ENCODE measurements at regions not wholly inside any gene's neighbourhood (a gene's known extent, or its start where the extent isn't known, plus 50 kb on each side); places are given as distances from the start of the nearest gene placed in this dataset.

- Histone ChIP-seq H3K4me3 (ENCODE audit: insufficient read depth in 1 of 2, low read depth in 1 of 2, low read length in 2 of 2) (no peak overlapping the region), H2BK15ac (ENCODE audit: low read depth, poor library complexity, severe bottlenecking) (no peak overlapping the region), H2AK5ac (ENCODE audit: low read length, severe bottlenecking) (no peak overlapping the region), H3K14ac (ENCODE audit: low read length in 2 of 2) (no peak overlapping the region), H3K4me1 (ENCODE audit: control insufficient read depth, insufficient read depth, low read depth, low read length) (no peaks in the 10 kb centered on the region), H3K36me3 (ENCODE audit: control insufficient read depth in 1 of 2, insufficient read depth in 2 of 2, low read depth in 1 of 2, low read length in 2 of 2) (peaks cover 0 to 6% of the 10 kb centered on the region in 2 experiments), H2BK120ac (ENCODE audit: low read depth, low read length) (no peak overlapping the region), H4K8ac (ENCODE audit: low read length) (no peak overlapping the region), H4K91ac (ENCODE audit: low read length) (no peak overlapping the region), H3K18ac (ENCODE audit: low read depth in 1 of 2, low read length in 2 of 2) (no peak overlapping the region), H3K9me3 (ENCODE audit: control insufficient read depth, low read length) (peaks cover 6% of the 10 kb centered on the region), H3K79me1 (replicated peaks; ENCODE audit: low read length, poor library complexity, severe bottlenecking) (no peaks in the 10 kb centered on the region), H3K4ac (ENCODE audit: low read depth in 1 of 2, low read length in 2 of 2) (no peak overlapping the region), H3K4me2 (ENCODE audit: low read length, poor library complexity, severe bottlenecking) (no peak overlapping the region), H2AFZ (ENCODE audit: low read depth, low read length) (no peak overlapping the region), H3K9ac (ENCODE audit: low read length) (no peak overlapping the region), H2BK5ac (ENCODE audit: low read depth, low read length, poor library complexity, severe bottlenecking) (no peak overlapping the region), H2BK12ac (ENCODE audit: low read length in 2 of 2) (no peak overlapping the region), H3K23ac (ENCODE audit: low read length in 2 of 2) (no peak overlapping the region), H3K27me3 (ENCODE audit: control insufficient read depth in 1 of 2, insufficient read depth in 1 of 2, low read length in 2 of 2) (no peaks in the 10 kb centered on the region), H3K27ac (ENCODE audit: low read length, poor library complexity, severe bottlenecking) (no peak overlapping the region)
- WGBS = no CpG with 5 or more reads among the region's 2 CpGs
- no peak for DNase-seq
Measured at GRCh38 chr1:79877086-79877485, 870.6 kb upstream of the ADGRL4 start.

- Histone ChIP-seq H3K14ac (ENCODE audit: low read length in 2 of 2) (peak overlapping the region in 1 of 2 experiments; percentile 62), H2BK15ac (ENCODE audit: low read depth, poor library complexity, severe bottlenecking) (no peak overlapping the region), H2BK5ac (ENCODE audit: low read depth, low read length, poor library complexity, severe bottlenecking) (no peak overlapping the region), H4K8ac (ENCODE audit: low read length) (no peak overlapping the region), H3K27ac (ENCODE audit: low read length, poor library complexity, severe bottlenecking) (no peak overlapping the region), H2BK120ac (ENCODE audit: low read depth, low read length) (no peak overlapping the region), H3K4me2 (ENCODE audit: low read length, poor library complexity, severe bottlenecking) (no peak overlapping the region), H3K79me1 (replicated peaks; ENCODE audit: low read length, poor library complexity, severe bottlenecking) (no peaks in the 10 kb centered on the region), H3K27me3 (ENCODE audit: control insufficient read depth in 1 of 2, insufficient read depth in 1 of 2, low read length in 2 of 2) (no peaks in the 10 kb centered on the region), H2AFZ (ENCODE audit: low read depth, low read length) (no peak overlapping the region), H2AK5ac (ENCODE audit: low read length, severe bottlenecking) (no peak overlapping the region), H3K18ac (ENCODE audit: low read depth in 1 of 2, low read length in 2 of 2) (no peak overlapping the region), H4K91ac (ENCODE audit: low read length) (no peak overlapping the region), H3K36me3 (ENCODE audit: control insufficient read depth in 1 of 2, insufficient read depth in 2 of 2, low read depth in 1 of 2, low read length in 2 of 2) (peaks cover 0 to 6% of the 10 kb centered on the region in 2 experiments), H3K9me3 (ENCODE audit: control insufficient read depth, low read length) (peaks cover 6% of the 10 kb centered on the region), H3K9ac (ENCODE audit: low read length) (no peak overlapping the region), H3K4ac (ENCODE audit: low read depth in 1 of 2, low read length in 2 of 2) (no peak overlapping the region), H2BK12ac (ENCODE audit: low read length in 2 of 2) (no peak overlapping the region), H3K23ac (ENCODE audit: low read length in 2 of 2) (no peak overlapping the region), H3K4me1 (ENCODE audit: control insufficient read depth, insufficient read depth, low read depth, low read length) (no peaks in the 10 kb centered on the region), H3K4me3 (ENCODE audit: insufficient read depth in 1 of 2, low read depth in 1 of 2, low read length in 2 of 2) (no peak overlapping the region)
- 94% methylated on average over 5 of the region's 5 CpGs for WGBS
- DNase-seq = no peak
Measured at GRCh38 chr1:79875187-79875586, 868.7 kb upstream of the ADGRL4 start.

GRCh38 chr1:79874289-79874688, 867.8 kb upstream of the ADGRL4 start:
- H2AFZ ChIP-seq (ENCODE audit: low read depth, low read length) = no peak overlapping the region
- no peak overlapping the region for H3K18ac ChIP-seq (ENCODE audit: low read depth in 1 of 2, low read length in 2 of 2)
- no peak overlapping the region for H2BK12ac ChIP-seq (ENCODE audit: low read length in 2 of 2)
- H3K9me3 ChIP-seq (ENCODE audit: control insufficient read depth, low read length) = peaks cover 6% of the 10 kb centered on the region
- H4K8ac ChIP-seq (ENCODE audit: low read length) = no peak overlapping the region
- WGBS = 90% methylated on average over 2 of the region's 3 CpGs
- no peaks in the 10 kb centered on the region for H3K4me1 ChIP-seq (ENCODE audit: control insufficient read depth, insufficient read depth, low read depth, low read length)
- no peak overlapping the region for H3K4ac ChIP-seq (ENCODE audit: low read depth in 1 of 2, low read length in 2 of 2)
- H3K36me3 ChIP-seq (ENCODE audit: control insufficient read depth in 1 of 2, insufficient read depth in 2 of 2, low read depth in 1 of 2, low read length in 2 of 2) = peaks cover 0 to 6% of the 10 kb centered on the region in 2 experiments
- H3K79me1 ChIP-seq (replicated peaks; ENCODE audit: low read length, poor library complexity, severe bottlenecking) = no peaks in the 10 kb centered on the region
- H2AK5ac ChIP-seq (ENCODE audit: low read length, severe bottlenecking) = no peak overlapping the region
- no peak overlapping the region for H3K23ac ChIP-seq (ENCODE audit: low read length in 2 of 2)
- H2BK5ac ChIP-seq (ENCODE audit: low read depth, low read length, poor library complexity, severe bottlenecking) = no peak overlapping the region
- H3K27me3 ChIP-seq (ENCODE audit: control insufficient read depth in 1 of 2, insufficient read depth in 1 of 2, low read length in 2 of 2) = no peaks in the 10 kb centered on the region
- H3K9ac ChIP-seq (ENCODE audit: low read length) = no peak overlapping the region
- H3K4me3 ChIP-seq (ENCODE audit: insufficient read depth in 1 of 2, low read depth in 1 of 2, low read length in 2 of 2) = no peak overlapping the region
- H4K91ac ChIP-seq (ENCODE audit: low read length) = no peak overlapping the region
- H3K27ac ChIP-seq (ENCODE audit: low read length, poor library complexity, severe bottlenecking) = no peak overlapping the region
- no peak overlapping the region for H3K14ac ChIP-seq (ENCODE audit: low read length in 2 of 2)
- DNase-seq = no peak
- H3K4me2 ChIP-seq (ENCODE audit: low read length, poor library complexity, severe bottlenecking) = no peak overlapping the region
- no peak overlapping the region for H2BK15ac ChIP-seq (ENCODE audit: low read depth, poor library complexity, severe bottlenecking)
- H2BK120ac ChIP-seq (ENCODE audit: low read depth, low read length) = no peak overlapping the region

- peak overlapping the region in 1 of 2 experiments; percentile 15 for H2BK12ac ChIP-seq (ENCODE audit: low read length in 2 of 2)
- H4K8ac ChIP-seq (ENCODE audit: low read length) = no peak overlapping the region
- no peak overlapping the region for H2BK120ac ChIP-seq (ENCODE audit: low read depth, low read length)
- peak overlapping the region in 1 of 2 experiments; percentile 14 for H3K18ac ChIP-seq (ENCODE audit: low read depth in 1 of 2, low read length in 2 of 2)
- no peak overlapping the region for H3K4ac ChIP-seq (ENCODE audit: low read depth in 1 of 2, low read length in 2 of 2)
- no peaks in the 10 kb centered on the region for H3K79me1 ChIP-seq (replicated peaks; ENCODE audit: low read length, poor library complexity, severe bottlenecking)
- H3K4me1 ChIP-seq (ENCODE audit: control insufficient read depth, insufficient read depth, low read depth, low read length) = peaks cover 2% of the 10 kb centered on the region
- no peak overlapping the region for H4K91ac ChIP-seq (ENCODE audit: low read length)
- H3K23ac ChIP-seq (ENCODE audit: low read length in 2 of 2) = no peak overlapping the region
- peak; percentile 54 for DNase-seq
- H2AFZ ChIP-seq (ENCODE audit: low read depth, low read length) = no peak overlapping the region
- no peak overlapping the region for H2BK15ac ChIP-seq (ENCODE audit: low read depth, poor library complexity, severe bottlenecking)
- H2BK5ac ChIP-seq (ENCODE audit: low read depth, low read length, poor library complexity, severe bottlenecking) = no peak overlapping the region
- no peak overlapping the region for H3K9ac ChIP-seq (ENCODE audit: low read length)
- H2AK5ac ChIP-seq (ENCODE audit: low read length, severe bottlenecking) = no peak overlapping the region
- H3K36me3 ChIP-seq (ENCODE audit: control insufficient read depth in 1 of 2, insufficient read depth in 2 of 2, low read depth in 1 of 2, low read length in 2 of 2) = no peaks in the 10 kb centered on the region
- no peaks in the 10 kb centered on the region for H3K27me3 ChIP-seq (ENCODE audit: control insufficient read depth in 1 of 2, insufficient read depth in 1 of 2, low read length in 2 of 2)
- H3K27ac ChIP-seq (ENCODE audit: low read length, poor library complexity, severe bottlenecking) = no peak overlapping the region
- peaks cover 2% of the 10 kb centered on the region for H3K9me3 ChIP-seq (ENCODE audit: control insufficient read depth, low read length)
- no peak overlapping the region for H3K4me2 ChIP-seq (ENCODE audit: low read length, poor library complexity, severe bottlenecking)
- H3K4me3 ChIP-seq (ENCODE audit: insufficient read depth in 1 of 2, low read depth in 1 of 2, low read length in 2 of 2) = no peak overlapping the region
- 79% methylated on average over 7 of the region's 8 CpGs for WGBS
- no peak overlapping the region for H3K14ac ChIP-seq (ENCODE audit: low read length in 2 of 2)
Measured at GRCh38 chr1:79859212-79859948, 852.9 kb upstream of the ADGRL4 start.

Measured in mesenchymal stem cell (in vitro differentiated cells and primary cell).